HG03439 (cell line): ENCODE measurements at regions not wholly inside any gene's neighbourhood (a gene's known extent, or its start where the extent isn't known, plus 50 kb on each side); places are given as distances from the start of the nearest gene placed in this dataset.

Source experiments
- ATAC-seq: cut with Tn5 transposase; IDR thresholded peaks from one replicate; pipeline ENCODE4 v1.9.1; 2021; ENCODE audit warnings: mild to moderate bottlenecking, moderate library complexity; ENCODE audit not compliant: unreplicated experiment

GRCh38 chr2:2687745-2688144 lies 356.7 kb upstream of the MYT1L start:
- ATAC-seq: no peak

- no peak for ATAC-seq
Measured at GRCh38 chr2:2686222-2686621, 355.1 kb upstream of the MYT1L start.

GRCh38 chr2:2683606-2684224 lies 352.6 kb upstream of the MYT1L start:
- no peak for ATAC-seq

GRCh38 chr2:2682700-2683342 lies 351.7 kb upstream of the MYT1L start:
- ATAC-seq: no peak

- ATAC-seq: no peak
Measured at GRCh38 chr2:2681711-2682251, 350.7 kb upstream of the MYT1L start.

- no peak for ATAC-seq
Measured at GRCh38 chr2:2681085-2681484, 350.0 kb upstream of the MYT1L start.

GRCh38 chr2:2674831-2675230 lies 343.8 kb upstream of the MYT1L start:
- ATAC-seq: no peak

- no peak for ATAC-seq
Measured at GRCh38 chr2:2673406-2673805, 342.3 kb upstream of the MYT1L start.

GRCh38 chr2:2672249-2672648 lies 341.2 kb upstream of the MYT1L start:
- no peak for ATAC-seq

- no peak for ATAC-seq
Measured at GRCh38 chr2:2671826-2672225, 340.8 kb upstream of the MYT1L start.

GRCh38 chr2:2669316-2669715 lies 338.2 kb upstream of the MYT1L start:
- ATAC-seq: no peak

- ATAC-seq: no peak
Measured at GRCh38 chr2:2668681-2669265, 337.7 kb upstream of the MYT1L start.

GRCh38 chr2:2667690-2668089 lies 336.6 kb upstream of the MYT1L start:
- ATAC-seq: no peak

GRCh38 chr2:2665834-2666133 lies 334.7 kb upstream of the MYT1L start:
- no peak for ATAC-seq

- no peak for ATAC-seq
Measured at GRCh38 chr2:2664989-2665833, 334.1 kb upstream of the MYT1L start.

- no peak for ATAC-seq
Measured at GRCh38 chr2:2663401-2664036, 332.4 kb upstream of the MYT1L start.

- no peak for ATAC-seq
Measured at GRCh38 chr2:2662847-2663356, 331.8 kb upstream of the MYT1L start.

- no peak for ATAC-seq
Measured at GRCh38 chr2:2662037-2662846, 331.2 kb upstream of the MYT1L start.

GRCh38 chr2:2660789-2661355 lies 329.8 kb upstream of the MYT1L start:
- no peak for ATAC-seq
